ENCODE measurements at regions not wholly inside any gene's neighbourhood (a gene's known extent, or its start where the extent isn't known, plus 50 kb on each side); places are given as distances from the start of the nearest gene placed in this dataset.

DNA sequence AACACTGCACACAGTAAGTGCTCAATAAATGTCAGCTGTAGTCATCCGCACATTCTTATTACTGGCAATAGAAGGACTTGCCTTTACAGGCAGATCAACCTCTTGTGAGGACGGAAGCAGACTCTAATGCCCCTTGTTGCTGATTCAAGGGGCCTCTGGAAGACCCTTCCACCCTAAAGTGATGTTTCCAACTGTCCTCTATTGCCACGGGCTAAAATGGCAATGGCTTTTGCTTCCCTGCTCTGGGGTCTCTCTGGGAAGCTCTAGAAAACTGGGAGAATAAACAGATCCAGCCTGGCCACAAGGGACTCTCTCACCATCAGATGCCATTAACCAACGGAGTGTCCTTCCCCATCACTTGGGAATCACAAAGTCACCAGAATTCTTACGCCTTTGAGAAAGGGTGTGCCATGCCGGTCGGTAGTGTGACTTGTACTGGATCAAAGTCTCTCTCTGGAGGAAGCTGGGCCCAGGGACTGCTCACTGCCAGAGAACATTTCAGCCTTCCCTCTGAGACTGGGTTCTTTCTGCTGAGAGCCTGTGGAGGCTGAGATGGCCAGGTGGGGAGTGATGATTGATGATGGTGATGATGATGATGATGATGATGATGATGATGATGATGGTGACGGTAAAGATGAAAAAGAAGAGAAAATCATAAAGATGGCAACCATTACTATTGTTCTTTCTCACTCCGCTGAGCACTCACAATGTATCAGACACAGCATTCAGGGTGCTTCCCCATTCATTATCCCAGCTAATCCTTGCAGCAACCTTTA is 146.8 kb downstream of the CYLD start:
- H3K9me3 ChIP-seq (ENCODE audit: control insufficient read depth in 2 of 2, insufficient read depth in 1 of 2, low read depth in 1 of 2, low read length in 1 of 2): no peaks in the 10 kb centered on the region
- FAIRE-seq: no peak
- H3K36me3 ChIP-seq (ENCODE audit: control insufficient read depth in 3 of 3, insufficient read depth in 2 of 3, low read depth in 1 of 3, low read length in 3 of 3): no peaks in the 10 kb centered on the region
- no peak overlapping the region for H3K4me3 ChIP-seq (ENCODE audit: low read depth in 1 of 3, low read length in 3 of 3)
- no peaks in the 10 kb centered on the region for H3K4me1 ChIP-seq (ENCODE audit: control insufficient read depth in 3 of 3, insufficient read depth in 2 of 3, low read depth in 1 of 3, low read length in 2 of 3)
- no peaks in the 10 kb centered on the region for H3K27me3 ChIP-seq (ENCODE audit: control insufficient read depth in 3 of 3, insufficient read depth in 3 of 3, low read length in 3 of 3)
- no peak overlapping the region for H3K27ac ChIP-seq (ENCODE audit: low read depth in 1 of 3, low read length in 2 of 3)
- DNase-seq: no peak
- WGBS, 3 donors: 68 to 84% (median 79%) methylated on average over 9 of the region's 9 CpGs

- no peak for FAIRE-seq
- no peaks in the 10 kb centered on the region for H3K9me3 ChIP-seq (ENCODE audit: control insufficient read depth in 2 of 2, insufficient read depth in 1 of 2, low read depth in 1 of 2, low read length in 1 of 2)
- H3K27me3 ChIP-seq (ENCODE audit: control insufficient read depth in 3 of 3, insufficient read depth in 3 of 3, low read length in 3 of 3): no peaks in the 10 kb centered on the region
- no peaks in the 10 kb centered on the region for H3K36me3 ChIP-seq (ENCODE audit: control insufficient read depth in 3 of 3, insufficient read depth in 2 of 3, low read depth in 1 of 3, low read length in 3 of 3)
- H3K4me3 ChIP-seq (ENCODE audit: low read depth in 1 of 3, low read length in 3 of 3): no peak overlapping the region
- 69 to 74% (median 70%) methylated on average over 11 of the region's 11 CpGs for WGBS, 3 donors
- H3K27ac ChIP-seq (ENCODE audit: low read depth in 1 of 3, low read length in 2 of 3): no peak overlapping the region
- H3K4me1 ChIP-seq (ENCODE audit: control insufficient read depth in 3 of 3, insufficient read depth in 2 of 3, low read depth in 1 of 3, low read length in 2 of 3): no peaks in the 10 kb centered on the region
- DNase-seq: no peak
These were observed 145.8 kb downstream of the CYLD start for GRCh38 chr16:50887500-50888298.

- Histone ChIP-seq H3K27me3 (ENCODE audit: control insufficient read depth in 3 of 3, insufficient read depth in 3 of 3, low read length in 3 of 3) (no peaks in the 10 kb centered on the region), H3K4me1 (ENCODE audit: control insufficient read depth in 3 of 3, insufficient read depth in 2 of 3, low read depth in 1 of 3, low read length in 2 of 3) (no peaks in the 10 kb centered on the region), H3K9me3 (ENCODE audit: control insufficient read depth in 2 of 2, insufficient read depth in 1 of 2, low read depth in 1 of 2, low read length in 1 of 2) (no peaks in the 10 kb centered on the region), H3K36me3 (ENCODE audit: control insufficient read depth in 3 of 3, insufficient read depth in 2 of 3, low read depth in 1 of 3, low read length in 3 of 3) (no peaks in the 10 kb centered on the region), H3K4me3 (ENCODE audit: low read depth in 1 of 3, low read length in 3 of 3) (no peak overlapping the region), H3K27ac (ENCODE audit: low read depth in 1 of 3, low read length in 2 of 3) (no peak overlapping the region)
- FAIRE-seq (no peak), DNase-seq (peak in 1 of 2 donors; percentile 30)
- WGBS, 3 donors: 47 to 52% (median 49%) methylated on average over 18 to 22 of the region's 22 CpGs
These were observed 142.4 kb downstream of the CYLD start for GRCh38 chr16:50884066-50884860.

DNA sequence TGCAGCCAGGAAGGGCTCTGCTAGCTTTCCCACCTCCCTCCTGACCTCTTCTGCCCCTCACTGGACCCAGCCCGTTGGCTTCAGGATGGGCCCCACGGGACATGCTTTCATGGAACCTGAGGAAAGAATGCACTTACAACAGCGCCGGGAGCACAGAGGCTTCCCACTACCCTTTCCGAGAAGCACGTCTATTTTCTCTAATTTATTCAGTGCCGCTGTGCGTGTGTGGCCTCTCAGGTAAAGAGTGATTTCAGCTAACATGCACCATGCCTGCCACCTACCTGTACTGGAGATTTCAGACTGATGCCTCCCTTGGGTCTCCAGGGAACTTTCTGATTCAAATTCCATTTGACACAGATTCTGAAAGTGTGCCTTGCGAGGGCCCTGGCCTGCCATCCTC is 140.1 kb downstream of the CYLD start:
- no peak for FAIRE-seq
- no peaks in the 10 kb centered on the region for H3K9me3 ChIP-seq (ENCODE audit: control insufficient read depth in 2 of 2, insufficient read depth in 1 of 2, low read depth in 1 of 2, low read length in 1 of 2)
- no peak overlapping the region for H3K4me3 ChIP-seq (ENCODE audit: low read depth in 1 of 3, low read length in 3 of 3)
- no peak for DNase-seq
- H3K27ac ChIP-seq (ENCODE audit: low read depth in 1 of 3, low read length in 2 of 3): no peak overlapping the region
- WGBS, 3 donors: 73 to 84% (median 81%) methylated on average over 9 of the region's 9 CpGs
- H3K36me3 ChIP-seq (ENCODE audit: control insufficient read depth in 3 of 3, insufficient read depth in 2 of 3, low read depth in 1 of 3, low read length in 3 of 3): no peaks in the 10 kb centered on the region
- peaks cover 0 to 4% (median 0%) of the 10 kb centered on the region in 3 donors for H3K27me3 ChIP-seq (ENCODE audit: control insufficient read depth in 3 of 3, insufficient read depth in 3 of 3, low read length in 3 of 3)
- no peaks in the 10 kb centered on the region for H3K4me1 ChIP-seq (ENCODE audit: control insufficient read depth in 3 of 3, insufficient read depth in 2 of 3, low read depth in 1 of 3, low read length in 2 of 3)

DNA sequence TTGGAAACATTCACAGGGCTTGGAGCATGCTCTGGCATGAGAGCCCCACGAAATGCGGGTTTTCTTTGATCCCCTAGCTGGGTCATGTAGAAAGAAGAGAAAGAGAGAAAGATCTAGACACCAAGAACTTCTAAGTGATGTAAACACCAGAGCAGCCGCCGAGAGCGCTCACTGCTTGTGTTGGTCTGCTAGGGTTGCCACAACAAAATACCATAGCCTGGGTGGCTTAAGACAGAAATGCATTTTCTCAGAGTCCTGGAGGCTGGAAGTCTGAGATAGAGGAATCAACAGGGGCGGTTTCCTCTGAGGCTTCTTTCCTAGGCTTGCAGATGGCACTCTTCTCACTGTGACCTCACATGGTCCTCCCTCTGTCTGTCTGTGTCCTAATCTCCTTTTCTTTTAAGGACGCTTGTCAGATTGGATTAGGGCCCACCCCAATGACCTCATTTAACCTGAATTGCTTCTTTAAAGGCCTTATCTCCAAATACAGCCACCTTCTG is 139.5 kb downstream of the CYLD start:
- Histone ChIP-seq H3K27me3 (ENCODE audit: control insufficient read depth in 3 of 3, insufficient read depth in 3 of 3, low read length in 3 of 3) (peaks cover 0 to 4% (median 0%) of the 10 kb centered on the region in 3 donors), H3K27ac (ENCODE audit: low read depth in 1 of 3, low read length in 2 of 3) (no peak overlapping the region), H3K36me3 (ENCODE audit: control insufficient read depth in 3 of 3, insufficient read depth in 2 of 3, low read depth in 1 of 3, low read length in 3 of 3) (no peaks in the 10 kb centered on the region), H3K9me3 (ENCODE audit: control insufficient read depth in 2 of 2, insufficient read depth in 1 of 2, low read depth in 1 of 2, low read length in 1 of 2) (no peaks in the 10 kb centered on the region), H3K4me1 (ENCODE audit: control insufficient read depth in 3 of 3, insufficient read depth in 2 of 3, low read depth in 1 of 3, low read length in 2 of 3) (no peaks in the 10 kb centered on the region), H3K4me3 (ENCODE audit: low read depth in 1 of 3, low read length in 3 of 3) (no peak overlapping the region)
- DNase-seq: no peak
- no peak for FAIRE-seq
- WGBS, 3 donors: 64 to 67% (median 65%) methylated on average over 7 of the region's 7 CpGs

- Histone ChIP-seq H3K4me3 (ENCODE audit: low read depth in 1 of 3, low read length in 3 of 3) (no peak overlapping the region), H3K4me1 (ENCODE audit: control insufficient read depth in 3 of 3, insufficient read depth in 2 of 3, low read depth in 1 of 3, low read length in 2 of 3) (no peaks in the 10 kb centered on the region), H3K36me3 (ENCODE audit: control insufficient read depth in 3 of 3, insufficient read depth in 2 of 3, low read depth in 1 of 3, low read length in 3 of 3) (no peaks in the 10 kb centered on the region), H3K9me3 (ENCODE audit: control insufficient read depth in 2 of 2, insufficient read depth in 1 of 2, low read depth in 1 of 2, low read length in 1 of 2) (no peaks in the 10 kb centered on the region), H3K27me3 (ENCODE audit: control insufficient read depth in 3 of 3, insufficient read depth in 3 of 3, low read length in 3 of 3) (peaks cover 0 to 4% (median 1%) of the 10 kb centered on the region in 3 donors), H3K27ac (ENCODE audit: low read depth in 1 of 3, low read length in 2 of 3) (no peak overlapping the region)
- 69 to 84% (median 79%) methylated on average over 3 of the region's 3 CpGs for WGBS, 3 donors
- FAIRE-seq (no peak), DNase-seq (no peak)
These were observed 139.0 kb downstream of the CYLD start for GRCh38 chr16:50880926-50881325.

DNA sequence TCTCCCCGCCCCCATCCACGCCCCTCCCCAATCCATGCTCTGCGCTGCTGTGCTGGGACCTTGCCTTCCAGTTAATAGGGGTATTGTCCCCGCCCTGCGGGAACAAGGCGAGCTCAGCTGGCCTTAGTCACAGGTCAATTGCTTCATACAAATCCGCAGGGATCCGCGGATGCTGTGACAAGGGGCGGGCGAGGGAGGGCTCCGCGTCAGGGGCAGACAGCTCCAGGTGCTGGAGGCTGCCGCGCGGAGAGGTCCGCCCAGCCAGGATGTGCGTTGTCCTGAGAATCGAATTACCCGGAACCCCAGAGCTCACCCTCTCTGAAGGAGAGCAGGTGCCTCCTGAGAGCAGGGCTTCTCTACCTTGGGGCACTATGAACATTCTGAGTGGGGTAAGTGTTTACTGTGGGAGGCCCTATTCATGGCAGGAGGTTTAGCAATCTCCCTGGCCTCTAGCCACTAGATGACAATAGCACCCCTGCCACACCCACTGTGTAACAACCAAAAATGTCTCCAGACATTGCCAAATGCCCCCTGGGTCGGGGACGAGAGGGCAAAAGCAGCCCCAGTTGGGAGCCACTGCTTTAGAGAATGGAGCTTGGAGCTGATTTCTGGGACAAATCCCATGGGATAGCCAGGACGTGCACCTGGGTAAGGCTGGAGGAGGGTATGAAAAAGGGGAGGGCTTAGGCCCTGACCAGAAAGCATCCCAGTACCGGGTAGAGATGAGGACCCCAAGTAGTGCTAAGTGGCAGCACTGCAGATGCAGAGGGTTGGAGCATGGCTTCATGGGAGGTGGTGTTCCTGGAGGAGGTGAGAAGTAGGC is 138.2 kb downstream of the CYLD start:
- Histone ChIP-seq H3K9me3 (ENCODE audit: control insufficient read depth in 2 of 2, insufficient read depth in 1 of 2, low read depth in 1 of 2, low read length in 1 of 2) (no peaks in the 10 kb centered on the region), H3K27ac (ENCODE audit: low read depth in 1 of 3, low read length in 2 of 3) (no peak overlapping the region), H3K27me3 (ENCODE audit: control insufficient read depth in 3 of 3, insufficient read depth in 3 of 3, low read length in 3 of 3) (peaks cover 0 to 4% (median 1%) of the 10 kb centered on the region in 3 donors), H3K4me3 (ENCODE audit: low read depth in 1 of 3, low read length in 3 of 3) (no peak overlapping the region), H3K36me3 (ENCODE audit: control insufficient read depth in 3 of 3, insufficient read depth in 2 of 3, low read depth in 1 of 3, low read length in 3 of 3) (no peaks in the 10 kb centered on the region), H3K4me1 (ENCODE audit: control insufficient read depth in 3 of 3, insufficient read depth in 2 of 3, low read depth in 1 of 3, low read length in 2 of 3) (no peaks in the 10 kb centered on the region)
- FAIRE-seq (no peak), DNase-seq (peak in 1 of 2 donors; percentile 41)
- WGBS, 3 donors: 18 to 27% (median 26%) methylated on average over 23 to 24 of the region's 24 CpGs

All from small intestine (tissue), 7 donors.